GM18520 (cell line): ENCODE measurements at regions not wholly inside any gene's neighbourhood (a gene's known extent, or its start where the extent isn't known, plus 50 kb on each side); places are given as distances from the start of the nearest gene placed in this dataset.
A peak's percentile ranks its signal among the peaks of the same experiment; 100 is the strongest.

Experiments
- ATAC-seq: cut with Tn5 transposase; IDR thresholded peaks from one replicate; pipeline ENCODE4 v1.9.1; 2021; ENCODE audit not compliant: unreplicated experiment

GRCh38 chr1:50358962-50359361 is 64.3 kb downstream of the DMRTA2 start:
- no peak for ATAC-seq

- ATAC-seq: no peak
These were observed 66.1 kb downstream of the DMRTA2 start for GRCh38 chr1:50357186-50357585.

GRCh38 chr1:50354813-50355212 is 68.4 kb downstream of the DMRTA2 start:
- no peak for ATAC-seq

GRCh38 chr1:50352428-50352827 is 70.8 kb downstream of the DMRTA2 start:
- no peak for ATAC-seq

- no peak for ATAC-seq
These were observed 72.4 kb downstream of the DMRTA2 start for GRCh38 chr1:50350868-50351267.

- no peak for ATAC-seq
These were observed 72.8 kb downstream of the DMRTA2 start for GRCh38 chr1:50350421-50350820.

- no peak for ATAC-seq
These were observed 74.0 kb downstream of the DMRTA2 start for GRCh38 chr1:50349242-50349565.

- ATAC-seq: no peak
These were observed 74.6 kb downstream of the DMRTA2 start for GRCh38 chr1:50348449-50349241.

- ATAC-seq: no peak
These were observed 75.3 kb downstream of the DMRTA2 start for GRCh38 chr1:50347933-50348332.

GRCh38 chr1:50346621-50347020 is 76.6 kb downstream of the DMRTA2 start:
- ATAC-seq: no peak

- no peak for ATAC-seq
These were observed 79.9 kb downstream of the DMRTA2 start for GRCh38 chr1:50343323-50343722.

- no peak for ATAC-seq
These were observed 80.7 kb downstream of the DMRTA2 start for GRCh38 chr1:50342525-50342924.

GRCh38 chr1:50335036-50335435 is 88.2 kb downstream of the DMRTA2 start:
- no peak for ATAC-seq

GRCh38 chr1:50333595-50333974 is 89.7 kb downstream of the DMRTA2 start:
- peak; percentile 45 for ATAC-seq

GRCh38 chr1:50332941-50333594 is 90.2 kb downstream of the DMRTA2 start:
- peak; percentile 63 for ATAC-seq

GRCh38 chr1:50329332-50329932 is 93.8 kb downstream of the DMRTA2 start:
- no peak for ATAC-seq

GRCh38 chr1:50328552-50328951 is 94.7 kb downstream of the DMRTA2 start:
- no peak for ATAC-seq

- ATAC-seq: no peak
These were observed 97.2 kb downstream of the DMRTA2 start for GRCh38 chr1:50326026-50326425.

- ATAC-seq: no peak
These were observed 100.7 kb downstream of the DMRTA2 start for GRCh38 chr1:50322579-50322978.

- ATAC-seq: no peak
These were observed 104.8 kb downstream of the DMRTA2 start for GRCh38 chr1:50318428-50318827.

- ATAC-seq: no peak
These were observed 114.4 kb downstream of the DMRTA2 start for GRCh38 chr1:50308878-50309277.

- no peak for ATAC-seq
These were observed 117.4 kb downstream of the DMRTA2 start for GRCh38 chr1:50305808-50306207.
